ENCODE measurements at regions not wholly inside any gene's neighbourhood (a gene's known extent, or its start where the extent isn't known, plus 50 kb on each side); places are given as distances from the start of the nearest gene placed in this dataset.
"Not testable (repeated sequence)": the region's sequence is repeated elsewhere in the genome, so short reads cannot be mapped to it uniquely, and the experiment has no call there.

DNA sequence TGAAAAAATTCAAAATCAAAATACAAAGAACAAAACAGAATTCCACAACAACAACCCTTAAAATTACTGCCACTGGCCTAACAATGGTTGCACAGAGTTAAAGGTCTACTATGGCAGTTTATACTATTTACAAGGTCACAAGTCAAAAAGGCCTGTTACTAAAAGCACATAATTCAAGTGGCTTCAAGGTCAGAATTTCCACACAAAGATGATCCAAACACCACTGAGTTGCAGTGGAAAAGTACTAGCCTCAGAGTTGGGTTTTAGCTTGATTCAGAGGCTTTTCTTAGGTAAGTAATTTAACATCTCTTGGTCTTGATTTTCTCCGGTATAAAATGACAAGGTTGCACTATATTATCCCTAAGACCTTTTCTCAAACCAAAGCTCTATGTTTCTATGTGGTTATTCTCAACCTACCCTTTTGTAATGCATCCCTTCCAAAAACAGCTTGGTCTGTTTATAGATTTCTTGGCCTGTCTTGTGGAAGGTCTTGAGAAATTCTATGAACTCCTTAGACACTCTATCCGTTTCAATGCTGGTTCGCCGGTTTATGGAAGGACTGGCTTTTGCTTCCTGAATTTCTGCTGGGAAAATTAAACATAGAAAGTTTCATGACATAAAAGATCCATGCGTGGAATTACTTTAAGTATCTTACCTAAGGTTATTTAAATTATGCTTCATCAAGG, 69.5 kb downstream of the MDH2 start:
- TF ChIP-seq, protein P1, sequence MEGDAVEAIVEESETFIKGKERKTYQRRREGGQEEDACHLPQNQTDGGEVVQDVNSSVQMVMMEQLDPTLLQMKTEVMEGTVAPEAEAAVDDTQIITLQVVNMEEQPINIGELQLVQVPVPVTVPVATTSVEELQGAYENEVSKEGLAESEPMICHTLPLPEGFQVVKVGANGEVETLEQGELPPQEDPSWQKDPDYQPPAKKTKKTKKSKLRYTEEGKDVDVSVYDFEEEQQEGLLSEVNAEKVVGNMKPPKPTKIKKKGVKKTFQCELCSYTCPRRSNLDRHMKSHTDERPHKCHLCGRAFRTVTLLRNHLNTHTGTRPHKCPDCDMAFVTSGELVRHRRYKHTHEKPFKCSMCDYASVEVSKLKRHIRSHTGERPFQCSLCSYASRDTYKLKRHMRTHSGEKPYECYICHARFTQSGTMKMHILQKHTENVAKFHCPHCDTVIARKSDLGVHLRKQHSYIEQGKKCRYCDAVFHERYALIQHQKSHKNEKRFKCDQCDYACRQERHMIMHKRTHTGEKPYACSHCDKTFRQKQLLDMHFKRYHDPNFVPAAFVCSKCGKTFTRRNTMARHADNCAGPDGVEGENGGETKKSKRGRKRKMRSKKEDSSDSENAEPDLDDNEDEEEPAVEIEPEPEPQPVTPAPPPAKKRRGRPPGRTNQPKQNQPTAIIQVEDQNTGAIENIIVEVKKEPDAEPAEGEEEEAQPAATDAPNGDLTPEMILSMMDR (IDR thresholded peaks at IDR 0.05; ENCODE audit: low read depth, low read length, poor library complexity, severe bottlenecking): not testable (repeated sequence)
- TF ChIP-seq EZH2phosphoT487 (IDR thresholded peaks at IDR 0.05; ENCODE audit: borderline replicate concordance, low read length): not testable (repeated sequence)

Data from DOHH2 (cell line).